HG03469 (cell line): ENCODE measurements at regions not wholly inside any gene's neighbourhood (a gene's known extent, or its start where the extent isn't known, plus 50 kb on each side); places are given as distances from the start of the nearest gene placed in this dataset.
"Not testable (repeated sequence)": the region's sequence is repeated elsewhere in the genome, so short reads cannot be mapped to it uniquely, and the experiment has no call there.

Experiments
- ATAC-seq: cut with Tn5 transposase; IDR thresholded peaks from one replicate; pipeline ENCODE4 v1.9.1; 2021; ENCODE audit warnings: mild to moderate bottlenecking, moderate library complexity, moderate number of reproducible peaks; ENCODE audit not compliant: unreplicated experiment

DNA sequence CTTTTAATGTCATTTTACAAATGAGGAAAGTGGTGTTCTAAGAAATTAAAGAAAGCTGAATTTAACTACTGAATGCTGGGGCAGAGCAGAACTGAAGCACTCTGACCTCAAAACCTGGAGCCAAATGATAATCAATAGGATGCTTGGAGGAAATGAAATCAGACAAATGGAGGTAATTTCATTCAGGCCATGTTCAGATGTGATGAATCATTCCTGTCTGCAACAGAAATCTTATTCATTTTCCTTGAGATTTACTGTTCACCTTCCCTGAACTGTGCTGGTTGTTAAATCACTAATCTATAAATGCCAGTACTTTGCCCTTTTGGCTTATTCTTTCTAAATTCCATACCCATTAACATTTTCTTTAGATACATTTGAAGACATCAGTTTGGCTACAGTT is 85.6 kb upstream of the SNX7 start:
- ATAC-seq: no peak

DNA sequence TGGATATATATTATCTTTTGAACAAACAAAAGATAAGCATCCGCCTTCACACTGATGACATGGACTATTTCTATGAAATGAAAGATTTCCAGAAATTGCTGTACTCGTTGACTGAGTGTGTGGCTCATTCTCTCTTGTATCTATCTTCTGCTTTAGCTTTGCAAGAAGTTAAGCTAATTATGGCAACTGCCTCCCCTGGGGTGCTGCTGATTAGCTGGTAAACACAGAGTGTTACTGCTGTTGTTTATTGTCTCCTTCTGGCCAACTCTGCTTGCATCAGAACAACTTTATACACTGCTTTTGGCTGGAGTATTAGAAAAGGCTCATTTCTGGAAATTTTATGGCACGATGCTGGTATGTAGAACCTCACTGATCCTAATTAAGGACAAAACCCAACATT is 95.6 kb upstream of the SNX7 start:
- ATAC-seq: no peak

DNA sequence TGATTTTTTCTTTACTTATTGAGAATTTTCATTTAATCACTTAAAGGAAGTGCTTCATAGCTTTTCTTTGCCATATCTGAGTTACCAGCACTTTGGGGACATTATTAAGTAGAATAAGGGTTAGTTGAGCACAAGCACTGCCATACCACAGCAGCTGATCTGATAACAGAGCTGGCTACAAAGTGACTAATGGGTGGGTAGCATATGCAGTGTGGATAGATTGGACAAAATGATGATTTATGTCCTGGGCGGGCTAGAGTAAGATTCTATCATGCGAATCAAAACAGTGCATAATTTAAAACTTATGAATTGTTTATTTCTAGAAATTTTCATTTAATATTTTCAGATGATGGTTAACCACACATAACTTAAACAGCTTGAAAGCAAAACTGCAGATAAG is 102.2 kb upstream of the SNX7 start:
- ATAC-seq: no peak

DNA sequence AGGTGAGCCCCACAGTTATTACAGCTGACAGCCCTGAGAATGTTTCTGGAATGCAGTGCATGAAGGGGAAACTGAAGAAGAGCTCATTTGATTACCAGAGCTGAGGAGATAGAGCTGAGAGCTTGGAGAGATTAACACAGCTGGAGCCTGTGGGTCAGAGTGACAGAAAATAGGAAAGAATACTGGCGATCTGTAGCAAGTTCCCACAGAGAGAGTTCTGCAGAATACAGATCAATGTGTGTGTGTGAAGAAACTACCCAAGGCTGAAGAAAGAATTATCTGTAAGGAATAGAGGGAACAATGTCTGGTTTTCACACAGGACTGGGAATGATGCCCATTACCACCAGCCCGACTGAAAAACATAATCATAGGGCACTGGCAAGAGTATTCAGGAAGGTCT is 103.6 kb upstream of the SNX7 start:
- ATAC-seq: no peak

DNA sequence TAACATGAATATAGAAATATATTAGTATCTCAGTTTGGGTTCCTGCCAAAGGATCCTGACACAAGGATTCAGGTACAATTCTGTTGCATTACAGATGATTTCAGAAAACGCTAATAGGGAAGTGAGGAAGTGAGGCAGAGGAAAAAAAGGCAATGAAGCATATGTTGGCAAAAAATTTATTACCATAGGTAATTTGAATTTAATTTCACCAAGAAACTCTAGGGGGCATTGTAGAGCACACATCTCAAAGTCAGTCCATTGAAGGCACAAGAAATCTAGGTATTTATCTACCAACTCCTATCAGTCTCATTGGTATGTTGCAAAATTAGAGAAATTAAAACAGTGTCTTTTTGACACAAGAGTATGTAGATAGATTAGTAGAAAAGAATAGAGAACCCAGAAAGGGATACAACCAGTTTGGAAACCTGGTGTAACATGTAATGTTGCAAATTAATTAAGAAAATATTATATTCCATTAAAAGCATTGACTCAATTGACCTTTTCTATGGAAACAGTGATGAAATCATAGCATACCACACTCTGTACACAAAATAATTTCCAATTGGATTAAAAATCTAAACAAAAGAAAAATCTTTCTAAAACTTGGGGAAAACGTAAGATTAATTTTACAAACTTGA is 104.9 kb upstream of the SNX7 start:
- peak; percentile 40 for ATAC-seq

- no peak for ATAC-seq
Measured at GRCh38 chr1:98555814-98556213, 105.7 kb upstream of the SNX7 start.

- not testable (repeated sequence) for ATAC-seq
Measured at GRCh38 chr1:98552576-98553074, 108.9 kb upstream of the SNX7 start.

DNA sequence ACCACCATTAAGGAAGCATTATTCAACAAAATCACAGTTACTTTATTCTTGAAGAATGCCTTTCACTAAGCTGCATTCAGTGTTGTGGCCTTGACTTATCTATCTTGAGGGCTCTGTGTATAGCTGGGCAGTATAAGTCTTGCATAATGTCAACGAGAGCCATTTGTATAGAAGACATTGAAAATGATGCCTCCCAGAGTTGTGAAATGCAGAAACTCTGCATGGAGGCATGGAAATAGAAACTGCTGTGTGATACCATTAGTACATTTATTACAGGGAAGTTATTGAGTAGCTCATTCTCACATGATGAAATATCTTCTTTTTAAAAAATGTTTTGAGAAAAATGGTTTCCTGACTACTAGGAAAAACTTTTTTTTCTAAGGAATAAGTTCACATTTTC is 111.4 kb upstream of the SNX7 start:
- no peak for ATAC-seq

DNA sequence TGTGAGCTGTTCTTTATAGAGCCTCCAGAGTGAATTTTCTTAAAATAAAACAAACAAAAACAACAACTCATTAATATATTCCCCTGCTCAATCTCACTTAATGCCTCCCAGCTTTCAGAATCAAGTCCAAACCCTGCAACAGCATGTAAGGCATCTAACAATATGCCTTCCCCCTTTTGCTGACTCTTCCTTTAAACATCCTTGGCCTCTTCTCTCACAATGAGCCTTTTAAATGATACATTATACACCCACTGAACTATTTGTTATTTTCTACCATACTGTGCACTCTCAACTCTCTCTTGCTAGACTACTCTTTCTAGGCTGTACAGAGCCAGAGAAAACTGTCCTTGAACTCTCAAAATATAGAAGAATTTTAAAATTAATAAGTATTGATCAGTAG is 115.2 kb upstream of the SNX7 start:
- no peak for ATAC-seq

DNA sequence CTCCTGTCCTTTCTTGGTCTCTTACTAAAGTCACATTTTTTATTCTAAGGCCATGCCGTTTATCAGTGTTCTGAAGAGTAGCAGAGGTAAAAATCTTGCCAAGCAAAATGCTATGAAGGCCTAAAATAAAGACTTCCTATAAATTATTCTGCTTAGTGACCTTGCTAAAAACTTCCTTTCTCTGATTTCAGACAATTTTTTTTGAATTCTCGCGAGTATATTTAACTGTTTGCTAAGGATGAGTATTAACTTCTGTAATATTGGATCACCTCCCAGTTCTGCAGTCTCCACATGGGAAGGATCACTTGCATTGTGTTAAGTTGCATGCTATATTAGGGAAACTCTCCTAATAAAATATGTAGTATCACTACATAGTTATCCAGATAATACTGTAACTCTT is 123.4 kb upstream of the SNX7 start:
- no peak for ATAC-seq

GRCh38 chr1:98523256-98523655 is 138.3 kb upstream of the SNX7 start:
- no peak for ATAC-seq

- no peak for ATAC-seq
Measured at GRCh38 chr1:98516306-98516705, 145.2 kb upstream of the SNX7 start.

DNA sequence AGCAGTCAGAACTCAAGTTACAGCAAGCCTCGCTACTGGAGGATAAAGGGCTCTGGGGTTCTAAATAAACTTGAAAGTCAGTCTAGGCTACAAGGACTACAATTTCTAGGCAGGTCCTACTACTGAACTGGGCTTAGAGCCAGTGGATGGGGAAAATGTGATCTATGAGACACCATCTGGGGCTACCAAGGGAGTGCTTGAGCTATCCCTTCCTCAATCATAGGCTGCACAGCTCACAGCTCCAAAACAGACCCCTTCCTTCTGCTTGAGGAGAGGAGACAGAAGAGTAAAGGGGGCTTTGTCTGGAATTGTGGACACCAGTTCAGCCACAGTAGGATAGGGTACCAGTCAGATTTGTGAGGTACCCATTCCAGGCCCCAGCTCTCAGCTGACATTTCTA is 145.8 kb upstream of the SNX7 start:
- no peak for ATAC-seq

GRCh38 chr1:98512216-98512615 is 149.3 kb upstream of the SNX7 start:
- not testable (repeated sequence) for ATAC-seq

- no peak for ATAC-seq
Measured at GRCh38 chr1:98503771-98504170, 157.8 kb upstream of the SNX7 start.

DNA sequence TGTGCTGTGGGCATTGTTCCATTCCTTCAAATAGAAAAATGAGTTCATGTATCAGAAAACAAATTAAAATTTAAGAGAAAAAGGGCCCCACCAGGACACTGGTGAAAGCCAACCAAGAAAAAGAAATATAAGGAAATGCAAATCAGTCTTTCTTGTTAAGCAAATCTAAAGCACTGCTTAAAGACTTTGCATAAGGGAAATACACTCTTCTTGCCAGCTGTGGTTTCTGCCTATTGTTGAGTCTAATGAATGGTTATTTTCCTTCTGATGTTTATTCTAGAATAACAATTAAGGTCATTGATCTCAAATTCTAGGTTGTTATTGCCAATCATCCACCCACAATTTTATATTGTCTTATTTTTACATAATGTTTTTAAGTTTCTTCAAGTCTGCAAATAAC is 158.6 kb upstream of the SNX7 start:
- no peak for ATAC-seq

GRCh38 chr1:98500324-98500723 is 161.2 kb upstream of the SNX7 start:
- ATAC-seq: no peak

- ATAC-seq: no peak
Measured at GRCh38 chr1:98498651-98499050, 162.9 kb upstream of the SNX7 start.

DNA sequence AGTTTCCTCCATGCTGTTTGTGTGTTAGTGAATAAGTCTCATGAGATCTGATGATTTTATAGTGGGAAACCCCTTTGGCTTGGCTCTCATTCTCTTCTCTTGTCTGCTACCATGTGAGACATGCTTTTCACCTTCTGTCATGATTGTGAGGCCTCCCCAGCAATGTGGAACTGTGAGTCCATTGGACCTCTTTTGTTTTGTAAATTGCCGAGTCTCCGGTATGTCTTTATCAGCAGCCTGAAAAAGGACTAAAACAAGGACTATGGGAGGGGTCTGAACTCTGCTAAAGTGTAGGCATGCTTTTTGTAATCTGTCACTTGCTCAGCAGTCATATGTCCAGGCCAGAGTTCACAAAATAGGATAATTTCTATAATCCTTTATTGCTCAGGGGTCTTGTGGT is 164.0 kb upstream of the SNX7 start:
- ATAC-seq: no peak

DNA sequence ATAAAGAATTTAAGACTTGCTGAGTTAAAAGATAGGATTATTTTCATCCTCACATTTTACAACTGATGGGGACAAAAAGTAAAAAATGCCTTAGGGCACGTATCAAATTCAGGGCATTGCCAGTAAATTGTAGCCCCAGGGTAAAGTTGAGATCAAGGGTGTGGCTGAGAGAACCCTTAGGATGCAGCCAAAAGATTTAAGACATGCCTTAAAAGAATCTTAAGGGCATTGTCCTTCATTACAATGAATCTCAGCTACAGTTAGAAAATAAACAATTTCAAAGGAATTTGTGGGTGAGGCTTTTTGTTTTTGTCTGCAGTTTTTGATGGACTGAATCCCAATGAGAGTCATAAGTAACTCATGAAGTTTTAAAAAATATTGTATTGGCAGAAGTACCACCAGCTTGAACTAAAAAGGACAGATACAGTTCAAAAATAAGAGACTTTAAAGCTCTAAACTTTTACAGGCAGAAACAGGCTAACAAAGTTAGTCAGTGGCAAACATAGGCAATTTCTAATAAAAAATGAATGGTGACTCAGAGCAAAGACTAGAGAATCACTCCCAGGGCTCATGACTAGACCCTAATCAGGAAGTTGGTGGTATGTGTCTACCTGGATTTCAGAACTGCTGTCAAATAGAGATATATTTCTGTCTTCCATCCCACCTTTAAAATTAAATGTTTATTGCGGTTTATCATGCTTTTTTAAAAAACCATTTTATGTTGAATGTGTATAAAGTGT is 165.1 kb upstream of the SNX7 start:
- no peak for ATAC-seq

- no peak for ATAC-seq
Measured at GRCh38 chr1:98493469-98493868, 168.1 kb upstream of the SNX7 start.

- peak; percentile 57 for ATAC-seq
Measured at GRCh38 chr1:98490099-98490498, 171.4 kb upstream of the SNX7 start.

DNA sequence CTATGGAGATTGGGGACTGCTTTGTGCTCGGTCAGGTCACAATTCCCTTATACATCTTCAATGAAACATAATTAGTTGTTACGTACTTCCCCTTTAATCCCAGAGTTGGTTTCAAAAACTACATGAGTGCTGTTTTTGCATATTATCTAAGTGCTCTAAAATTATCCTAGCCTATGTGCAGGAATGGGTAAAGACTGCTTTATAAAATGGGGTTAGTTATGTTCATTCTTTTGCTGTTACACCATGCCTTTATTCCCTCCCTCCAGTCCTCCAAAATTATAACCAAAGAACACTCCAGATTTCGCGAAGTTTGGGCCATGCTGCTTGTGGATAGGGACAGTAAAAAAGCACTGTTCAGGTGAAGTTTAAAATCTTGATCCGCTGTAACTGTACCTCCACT is 173.9 kb upstream of the SNX7 start:
- ATAC-seq: no peak
